H1 (cell line): ENCODE measurements at regions not wholly inside any gene's neighbourhood (a gene's known extent, or its start where the extent isn't known, plus 50 kb on each side); places are given as distances from the start of the nearest gene placed in this dataset.
"Not testable (repeated sequence)": the region's sequence is repeated elsewhere in the genome, so short reads cannot be mapped to it uniquely, and the experiment has no call there.

Experiments used
- CBX5 ChIP-seq: fragments of 300-800, 300-1000 bp; sonication (generic); IDR thresholded peaks from 2 replicates; pipeline ENCODE4 v1.7.1; 2016; ENCODE audit warnings: antibody characterized with exemption, low read length, low read depth
- CBX8 ChIP-seq: fragments of 300-800, 300-1000 bp; sonication (generic); IDR thresholded peaks from 2 replicates; pipeline ENCODE4 v1.7.1; 2016; ENCODE audit warnings: low read depth, low read length, borderline replicate concordance
- CTCF ChIP-seq, 3 experiments: IDR thresholded peaks; 1 replicate in 2 of 3; 2 replicates in 1 of 3; pipeline versions ENCODE4 v1.5.1 to v1.6.1; 2011; ENCODE audit warnings: low read length in 3 of 3, mild to moderate bottlenecking in 3 of 3, inconsistent platforms in 2 of 3, low read depth in 1 of 3, moderate library complexity in 1 of 3; ENCODE audit not compliant: insufficient read depth in 1 of 3; ENCODE audit errors: control extremely low read depth in 1 of 3
- GTF2F1 ChIP-seq: IDR thresholded peaks from 2 replicates; pipeline ENCODE4 v1.6.1; 2012; ENCODE audit warnings: low read depth, low read length, improper control_type of control experiment, borderline replicate concordance
- HDAC6 ChIP-seq: IDR thresholded peaks from one replicate; pipeline ENCODE4 v1.7.1; 2012; ENCODE audit warnings: low read depth, mild to moderate bottlenecking, inconsistent platforms, low read length, moderate library complexity
- KDM5A ChIP-seq: fragments of 200-600 bp; IDR thresholded peaks from 2 replicates; pipeline ENCODE4 v1.7.1; 2012; ENCODE audit warnings: mild to moderate bottlenecking, low read length, inconsistent platforms, mixed read lengths
- MAX ChIP-seq: IDR thresholded peaks from 2 replicates; pipeline ENCODE4 v1.6.1; 2012; ENCODE audit warnings: inconsistent platforms
- PHF8 ChIP-seq: fragments of 200-600 bp; sonication (generic); conservative IDR thresholded peaks from 2 replicates; pipeline ENCODE4 v1.7.1; 2012; ENCODE audit warnings: low read depth, mild to moderate bottlenecking, inconsistent platforms, low read length, moderate library complexity
- POLR2A ChIP-seq, 2 experiments: IDR thresholded peaks; 1 replicate in 1 of 2; 2 replicates in 1 of 2; pipeline ENCODE4 v1.6.1; 2011; ENCODE audit warnings: low read depth in 2 of 2, low read length in 2 of 2, mild to moderate bottlenecking in 2 of 2; ENCODE audit errors: control extremely low read depth in 1 of 2
- POU5F1 ChIP-seq: IDR thresholded peaks from 2 replicates; pipeline ENCODE4 v1.6.1; 2011; ENCODE audit warnings: low read depth, mild to moderate bottlenecking, low read length, moderate library complexity
- SIN3A ChIP-seq, 2 experiments: IDR thresholded peaks in 1 of 2; conservative IDR thresholded peaks in 1 of 2; 2 replicates each; pipeline ENCODE4 v1.6.1; 2011 to 2012; ENCODE audit warnings: low read length in 2 of 2, improper control_type of control experiment in 1 of 2, low read depth in 1 of 2, mild to moderate bottlenecking in 1 of 2
- SP1 ChIP-seq: IDR thresholded peaks from 2 replicates; pipeline ENCODE4 v1.6.1; 2011; ENCODE audit warnings: low read depth, low read length
- TBP ChIP-seq: IDR thresholded peaks from 2 replicates; pipeline ENCODE4 v1.6.1; 2011; ENCODE audit warnings: low read depth, low read length, improper control_type of control experiment
- YY1 ChIP-seq: IDR thresholded peaks from 2 replicates; pipeline ENCODE4 v1.6.1; 2011; ENCODE audit warnings: low read depth, mild to moderate bottlenecking, low read length

GRCh38 chrX:19261026-19261425 is 82.7 kb upstream of the PDHA1 start:
- TF ChIP-seq POLR2A (IDR thresholded peaks at IDR 0.05; ENCODE audit: control extremely low read depth in 1 of 2, low read depth in 2 of 2, low read length in 2 of 2); CTCF (IDR thresholded peaks at IDR 0.05; ENCODE audit: control extremely low read depth in 1 of 3, insufficient read depth in 1 of 3, low read depth in 1 of 3, low read length in 3 of 3); CBX8; CBX5; HDAC6; MAX; SP1; KDM5A; POU5F1; YY1; PHF8; GTF2F1; SIN3A (conservative IDR thresholded peaks at IDR 0.05 in 1 of 2, IDR thresholded peaks at IDR 0.05 in 1 of 2; ENCODE audit: low read depth in 1 of 2, low read length in 2 of 2); TBP: not testable (repeated sequence)
